ENCODE measurements at regions not wholly inside any gene's neighbourhood (a gene's known extent, or its start where the extent isn't known, plus 50 kb on each side); places are given as distances from the start of the nearest gene placed in this dataset.

GRCh38 chr22:26780521-26780920 is 123.1 kb downstream of the MIAT start:
- TF ChIP-seq, protein P1, sequence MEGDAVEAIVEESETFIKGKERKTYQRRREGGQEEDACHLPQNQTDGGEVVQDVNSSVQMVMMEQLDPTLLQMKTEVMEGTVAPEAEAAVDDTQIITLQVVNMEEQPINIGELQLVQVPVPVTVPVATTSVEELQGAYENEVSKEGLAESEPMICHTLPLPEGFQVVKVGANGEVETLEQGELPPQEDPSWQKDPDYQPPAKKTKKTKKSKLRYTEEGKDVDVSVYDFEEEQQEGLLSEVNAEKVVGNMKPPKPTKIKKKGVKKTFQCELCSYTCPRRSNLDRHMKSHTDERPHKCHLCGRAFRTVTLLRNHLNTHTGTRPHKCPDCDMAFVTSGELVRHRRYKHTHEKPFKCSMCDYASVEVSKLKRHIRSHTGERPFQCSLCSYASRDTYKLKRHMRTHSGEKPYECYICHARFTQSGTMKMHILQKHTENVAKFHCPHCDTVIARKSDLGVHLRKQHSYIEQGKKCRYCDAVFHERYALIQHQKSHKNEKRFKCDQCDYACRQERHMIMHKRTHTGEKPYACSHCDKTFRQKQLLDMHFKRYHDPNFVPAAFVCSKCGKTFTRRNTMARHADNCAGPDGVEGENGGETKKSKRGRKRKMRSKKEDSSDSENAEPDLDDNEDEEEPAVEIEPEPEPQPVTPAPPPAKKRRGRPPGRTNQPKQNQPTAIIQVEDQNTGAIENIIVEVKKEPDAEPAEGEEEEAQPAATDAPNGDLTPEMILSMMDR (IDR thresholded peaks at IDR 0.05): no peak
- Histone ChIP-seq H3K27me3 (no peaks in the 10 kb centered on the region), H3K27ac (no peak overlapping the region), H3K4me1 (no peaks in the 10 kb centered on the region), H3K36me3 (peaks cover 5 to 18% of the 10 kb centered on the region in 2 donors), H3K4me3 (no peak overlapping the region), H3K9me3 (peaks cover 0 to 4% of the 10 kb centered on the region in 2 donors)
- no peak for DNase-seq (ENCODE audit: low spot score in 2 of 2)
- intact Hi-C loops (cut with DNase I): no loop called here

- DNase-seq (ENCODE audit: low spot score in 2 of 2): no peak
- Histone ChIP-seq H3K36me3 (peaks cover 1 to 15% of the 10 kb centered on the region in 2 donors), H3K4me3 (no peak overlapping the region), H3K9me3 (no peaks in the 10 kb centered on the region), H3K27ac (no peak overlapping the region), H3K27me3 (no peaks in the 10 kb centered on the region), H3K4me1 (no peaks in the 10 kb centered on the region)
- TF ChIP-seq, protein P1 (IDR thresholded peaks at IDR 0.05): no peak
- intact Hi-C loops (cut with DNase I): no loop called here
Measured at GRCh38 chr22:26781062-26781461, 123.7 kb downstream of the MIAT start.

DNA sequence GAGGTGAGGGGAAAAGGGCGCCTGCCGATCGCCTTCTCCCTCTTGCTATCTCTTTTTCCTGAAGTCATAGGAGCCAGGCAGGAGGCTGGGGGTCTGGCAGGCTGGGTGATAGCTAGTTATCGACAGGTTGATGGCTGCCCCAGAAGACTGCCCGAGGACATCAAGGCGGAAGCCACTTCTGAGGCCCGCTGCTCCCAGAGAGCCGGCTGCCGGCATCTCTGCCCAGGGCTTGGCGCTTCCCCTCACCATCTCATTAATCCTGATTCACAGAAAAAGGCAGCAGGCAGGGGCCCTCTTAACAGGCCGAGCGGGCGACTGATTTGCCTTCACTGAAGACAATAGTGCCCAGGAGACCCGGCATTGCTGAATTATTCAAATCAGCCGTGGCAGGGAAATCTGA is 124.2 kb downstream of the MIAT start:
- Histone ChIP-seq H3K9me3 (no peaks in the 10 kb centered on the region), H3K4me1 (no peaks in the 10 kb centered on the region), H3K36me3 (peaks cover 0 to 15% of the 10 kb centered on the region in 2 donors), H3K27ac (no peak overlapping the region), H3K4me3 (no peak overlapping the region), H3K27me3 (no peaks in the 10 kb centered on the region)
- TF ChIP-seq, protein P1 (IDR thresholded peaks at IDR 0.05): no peak
- intact Hi-C loops (cut with DNase I): no loop called here
- DNase-seq (ENCODE audit: low spot score in 2 of 2): no peak

DNA sequence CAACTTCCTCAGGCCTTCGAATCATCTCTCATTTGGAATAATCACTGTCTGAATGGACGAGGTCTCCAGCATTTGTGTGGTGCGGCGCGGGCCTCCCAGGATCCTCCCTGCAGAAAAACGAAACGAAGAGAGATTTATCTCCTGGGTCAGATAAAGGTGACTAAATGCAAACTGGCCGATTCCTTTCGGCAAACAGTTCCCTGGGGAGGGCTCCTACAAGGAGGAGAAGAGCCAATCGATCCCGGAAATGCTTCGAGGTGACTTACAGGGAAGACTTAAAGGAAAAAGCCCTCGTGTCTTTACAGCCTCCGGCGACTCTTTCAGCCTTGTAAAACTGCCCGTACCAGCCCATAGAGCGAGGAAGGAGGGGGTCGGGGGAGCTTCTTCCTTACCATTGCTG is 126.5 kb downstream of the MIAT start:
- Histone ChIP-seq H3K27me3 (no peaks in the 10 kb centered on the region), H3K27ac (no peak overlapping the region), H3K4me3 (no peak overlapping the region), H3K36me3 (peaks cover 0 to 15% of the 10 kb centered on the region in 2 donors), H3K4me1 (no peaks in the 10 kb centered on the region), H3K9me3 (no peaks in the 10 kb centered on the region)
- TF ChIP-seq, protein P1 (IDR thresholded peaks at IDR 0.05): no peak
- no peak for DNase-seq (ENCODE audit: low spot score in 2 of 2)
- intact Hi-C loops (cut with DNase I): no loop called here

DNA sequence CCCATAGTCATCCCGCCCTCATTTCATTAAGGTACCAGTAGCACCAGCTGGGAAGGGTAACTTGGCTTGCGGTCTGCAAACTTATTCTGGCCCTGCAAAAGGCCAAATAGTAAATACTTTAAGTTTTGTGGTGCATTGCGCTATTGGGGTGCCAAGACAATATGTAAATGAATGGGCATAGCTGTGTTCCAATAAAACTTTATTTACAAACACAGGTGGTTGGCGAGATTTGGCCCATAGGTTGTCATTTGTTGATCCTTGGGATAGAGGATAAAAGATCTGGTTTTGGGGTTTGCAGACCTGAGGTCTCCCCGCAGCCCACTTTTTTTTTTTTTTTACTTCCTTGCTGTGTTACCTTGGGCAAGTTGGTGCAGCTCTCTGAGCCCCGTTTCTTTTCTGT is 127.4 kb downstream of the MIAT start:
- no peaks in the 10 kb centered on the region for H3K4me1 ChIP-seq

More for the DNA sequence above, 127.4 kb downstream of the MIAT start:
- no peaks in the 10 kb centered on the region for H3K27me3 ChIP-seq
- TF ChIP-seq, protein P1 (IDR thresholded peaks at IDR 0.05): no peak
- H3K36me3 ChIP-seq: peaks cover 0 to 11% of the 10 kb centered on the region in 2 donors
- no peak overlapping the region for H3K4me3 ChIP-seq
- no peak overlapping the region for H3K27ac ChIP-seq
- DNase-seq (ENCODE audit: low spot score in 2 of 2): no peak
- H3K9me3 ChIP-seq: no peaks in the 10 kb centered on the region
- intact Hi-C loops (cut with DNase I): no loop called here
